ENCODE measurements at regions not wholly inside any gene's neighbourhood (a gene's known extent, or its start where the extent isn't known, plus 50 kb on each side); places are given as distances from the start of the nearest gene placed in this dataset.

- peak; percentile 55 for DNase-seq (ENCODE audit: low read depth)
These were observed 753.9 kb downstream of the TUSC7 start for GRCh38 chr3:117463276-117464115.

GRCh38 chr3:117471831-117472230, 762.3 kb downstream of the TUSC7 start:
- no peak for DNase-seq (ENCODE audit: low read depth)

- no peak for DNase-seq (ENCODE audit: low read depth)
These were observed 764.5 kb downstream of the TUSC7 start for GRCh38 chr3:117473981-117474538.

- DNase-seq (ENCODE audit: low read depth): no peak
These were observed 767.0 kb downstream of the TUSC7 start for GRCh38 chr3:117476572-117476971.

- no peak for DNase-seq (ENCODE audit: low read depth)
These were observed 767.7 kb downstream of the TUSC7 start for GRCh38 chr3:117477214-117477755.

- no peak for DNase-seq (ENCODE audit: low read depth)
These were observed 769.5 kb downstream of the TUSC7 start for GRCh38 chr3:117479095-117479494.

- DNase-seq (ENCODE audit: low read depth): no peak
These were observed 770.9 kb downstream of the TUSC7 start for GRCh38 chr3:117480525-117480924.

GRCh38 chr3:117480972-117481371, 771.4 kb downstream of the TUSC7 start:
- DNase-seq (ENCODE audit: low read depth): no peak

GRCh38 chr3:117483839-117484238, 774.3 kb downstream of the TUSC7 start:
- no peak for DNase-seq (ENCODE audit: low read depth)

- DNase-seq (ENCODE audit: low read depth): no peak
These were observed 776.3 kb downstream of the TUSC7 start for GRCh38 chr3:117485841-117486240.

- no peak for DNase-seq (ENCODE audit: low read depth)
These were observed 777.4 kb downstream of the TUSC7 start for GRCh38 chr3:117486719-117487716.

GRCh38 chr3:117488983-117489382, 779.4 kb downstream of the TUSC7 start:
- no peak for DNase-seq (ENCODE audit: low read depth)

- DNase-seq (ENCODE audit: low read depth): no peak
These were observed 780.1 kb downstream of the TUSC7 start for GRCh38 chr3:117489663-117490079.

GRCh38 chr3:117490716-117491115, 781.1 kb downstream of the TUSC7 start:
- DNase-seq (ENCODE audit: low read depth): no peak

- DNase-seq (ENCODE audit: low read depth): no peak
These were observed 786.0 kb downstream of the TUSC7 start for GRCh38 chr3:117495620-117496019.

- DNase-seq (ENCODE audit: low read depth): no peak
These were observed 789.8 kb downstream of the TUSC7 start for GRCh38 chr3:117499189-117499870.

GRCh38 chr3:117507958-117508357, 798.4 kb downstream of the TUSC7 start:
- no peak for DNase-seq (ENCODE audit: low read depth)

GRCh38 chr3:117509858-117510257, 800.3 kb downstream of the TUSC7 start:
- DNase-seq (ENCODE audit: low read depth): no peak

- DNase-seq (ENCODE audit: low read depth): no peak
These were observed 800.8 kb downstream of the TUSC7 start for GRCh38 chr3:117510396-117510795.

- no peak for DNase-seq (ENCODE audit: low read depth)
These were observed 803.4 kb downstream of the TUSC7 start for GRCh38 chr3:117512975-117513374.

- no peak for DNase-seq (ENCODE audit: low read depth)
These were observed 805.7 kb downstream of the TUSC7 start for GRCh38 chr3:117515309-117515708.

GRCh38 chr3:117518364-117518763, 808.8 kb downstream of the TUSC7 start:
- no peak for DNase-seq (ENCODE audit: low read depth)
